NCI-H146 treated with DMSO at 0.1 percent for 48 hours (cell line): ENCODE measurements at regions not wholly inside any gene's neighbourhood (a gene's known extent, or its start where the extent isn't known, plus 50 kb on each side); places are given as distances from the start of the nearest gene placed in this dataset.
"Not testable (repeated sequence)": the region's sequence is repeated elsewhere in the genome, so short reads cannot be mapped to it uniquely, and the experiment has no call there.

ENCODE experiments used
- DNase-seq: peaks from one replicate; lab custom pipeline; 2025; ENCODE audit not compliant: unreplicated experiment; lab: John Stamatoyannopoulos, UW

- DNase-seq: no peak
These were observed 50.9 kb upstream of the NXT1 start for GRCh38 chr20:23299673-23300050.

GRCh38 chr20:23298926-23299672 is 51.5 kb upstream of the NXT1 start:
- no peak for DNase-seq

GRCh38 chr20:23298155-23298554 is 52.4 kb upstream of the NXT1 start:
- DNase-seq: no peak

- DNase-seq: no peak
These were observed 53.5 kb upstream of the NXT1 start for GRCh38 chr20:23296841-23297701.

GRCh38 chr20:23295934-23296333 is 54.7 kb upstream of the NXT1 start:
- no peak for DNase-seq

GRCh38 chr20:23294671-23295070 is 55.9 kb upstream of the NXT1 start:
- no peak for DNase-seq

- no peak for DNase-seq
These were observed 56.4 kb upstream of the NXT1 start for GRCh38 chr20:23294166-23294565.

- no peak for DNase-seq
These were observed 56.9 kb upstream of the NXT1 start for GRCh38 chr20:23293689-23294088.

- not testable (repeated sequence) for DNase-seq
These were observed 58.3 kb upstream of the NXT1 start for GRCh38 chr20:23292311-23292710.

- no peak for DNase-seq
These were observed 58.9 kb upstream of the NXT1 start for GRCh38 chr20:23291575-23292240.

- no peak for DNase-seq
These were observed 59.6 kb upstream of the NXT1 start for GRCh38 chr20:23290761-23291574.

- no peak for DNase-seq
These were observed 60.7 kb upstream of the NXT1 start for GRCh38 chr20:23289724-23290395.

GRCh38 chr20:23289249-23289648 is 61.3 kb upstream of the NXT1 start:
- DNase-seq: no peak

- no peak for DNase-seq
These were observed 63.0 kb upstream of the NXT1 start for GRCh38 chr20:23287354-23288190.

- DNase-seq: no peak
These were observed 64.2 kb upstream of the NXT1 start for GRCh38 chr20:23286346-23286745.

- DNase-seq: no peak
These were observed 65.1 kb upstream of the NXT1 start for GRCh38 chr20:23285536-23285935.

- DNase-seq: no peak
These were observed 66.6 kb upstream of the NXT1 start for GRCh38 chr20:23284009-23284408.

- DNase-seq: no peak
These were observed 67.3 kb upstream of the NXT1 start for GRCh38 chr20:23283096-23283850.

- DNase-seq: no peak
These were observed 68.0 kb upstream of the NXT1 start for GRCh38 chr20:23282546-23282945.
